GM19023 (cell line): ENCODE measurements at regions not wholly inside any gene's neighbourhood (a gene's known extent, or its start where the extent isn't known, plus 50 kb on each side); places are given as distances from the start of the nearest gene placed in this dataset.
"Not testable (repeated sequence)": the region's sequence is repeated elsewhere in the genome, so short reads cannot be mapped to it uniquely, and the experiment has no call there.

Experiments
- ATAC-seq: cut with Tn5 transposase; IDR thresholded peaks from one replicate; pipeline ENCODE4 v1.9.1; 2021; ENCODE audit warnings: mild to moderate bottlenecking, moderate library complexity; ENCODE audit not compliant: unreplicated experiment

DNA sequence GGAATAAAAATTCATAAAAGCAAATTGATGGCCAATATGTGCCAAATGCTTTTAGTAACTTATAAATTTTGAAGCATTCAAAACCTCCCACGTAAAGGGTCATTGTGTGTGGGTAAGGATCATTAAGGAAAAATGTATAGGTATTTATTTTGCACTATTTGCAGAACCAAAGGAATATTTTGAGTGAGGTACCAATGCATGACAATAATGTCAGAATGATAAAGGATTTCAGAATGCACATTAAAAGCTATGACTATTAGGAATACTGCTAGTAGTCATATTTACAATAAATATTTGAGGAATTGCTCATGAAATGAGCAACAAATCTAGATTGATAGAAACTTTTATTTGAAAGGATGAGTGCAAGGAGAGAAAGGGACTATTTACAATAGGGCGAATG lies 932.8 kb downstream of the SLC6A15 start:
- no peak for ATAC-seq

DNA sequence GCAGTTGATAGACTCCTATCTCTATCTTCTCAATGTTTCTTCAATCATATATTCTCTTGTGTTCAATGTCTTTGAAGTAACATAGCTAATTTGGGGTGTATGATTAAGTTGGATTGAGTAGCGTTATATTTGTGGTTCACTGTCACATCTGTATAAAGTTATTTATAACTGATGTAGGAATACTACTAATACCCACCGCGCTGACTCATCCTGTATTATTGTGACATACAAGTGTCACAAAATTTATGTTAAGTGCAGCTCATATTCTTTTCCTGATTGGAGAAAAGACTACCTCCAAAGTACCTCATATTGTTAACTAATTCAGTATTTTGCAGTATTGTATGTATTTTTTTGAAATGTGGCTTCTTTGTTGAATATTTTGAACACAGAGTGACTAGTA lies 940.8 kb downstream of the SLC6A15 start:
- ATAC-seq, result no peak

DNA sequence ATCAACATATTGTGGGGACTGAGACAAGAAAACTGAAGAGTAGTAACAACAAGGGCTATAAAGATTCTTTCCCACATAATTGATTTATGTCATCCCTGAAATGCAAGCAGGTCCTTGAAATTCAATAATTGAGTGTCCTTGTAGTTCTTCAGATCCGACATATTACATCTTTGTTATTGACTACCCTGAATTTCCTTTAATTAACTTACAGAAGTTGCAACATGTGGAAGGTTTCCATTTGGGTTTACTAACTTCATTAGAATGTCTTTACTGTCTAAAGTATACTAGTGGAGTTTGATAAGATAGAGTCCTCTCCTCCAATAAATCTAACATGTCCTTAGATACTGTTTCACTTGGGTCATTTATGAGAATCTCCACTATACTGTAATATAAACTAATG lies 951.8 kb downstream of the SLC6A15 start:
- ATAC-seq, result no peak

DNA sequence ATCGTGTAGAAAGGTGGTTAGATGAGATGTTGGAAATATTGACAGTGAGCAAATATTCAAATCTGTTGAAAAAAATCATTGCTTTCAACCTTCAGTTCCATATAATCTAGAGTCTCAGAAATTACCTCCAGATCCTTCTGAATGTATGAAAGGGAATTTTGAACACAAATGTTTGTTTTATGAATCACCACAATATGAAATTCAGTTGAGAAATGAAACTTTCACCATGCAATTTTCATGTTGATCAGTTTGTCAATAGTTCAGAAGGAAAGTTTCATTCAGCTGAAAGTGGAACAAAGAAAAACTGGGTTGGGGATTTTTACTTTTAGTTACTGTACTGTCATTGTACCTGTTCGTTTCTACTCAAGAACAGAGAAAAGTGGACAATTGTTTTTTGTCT lies 953.6 kb downstream of the SLC6A15 start:
- no peak for ATAC-seq

DNA sequence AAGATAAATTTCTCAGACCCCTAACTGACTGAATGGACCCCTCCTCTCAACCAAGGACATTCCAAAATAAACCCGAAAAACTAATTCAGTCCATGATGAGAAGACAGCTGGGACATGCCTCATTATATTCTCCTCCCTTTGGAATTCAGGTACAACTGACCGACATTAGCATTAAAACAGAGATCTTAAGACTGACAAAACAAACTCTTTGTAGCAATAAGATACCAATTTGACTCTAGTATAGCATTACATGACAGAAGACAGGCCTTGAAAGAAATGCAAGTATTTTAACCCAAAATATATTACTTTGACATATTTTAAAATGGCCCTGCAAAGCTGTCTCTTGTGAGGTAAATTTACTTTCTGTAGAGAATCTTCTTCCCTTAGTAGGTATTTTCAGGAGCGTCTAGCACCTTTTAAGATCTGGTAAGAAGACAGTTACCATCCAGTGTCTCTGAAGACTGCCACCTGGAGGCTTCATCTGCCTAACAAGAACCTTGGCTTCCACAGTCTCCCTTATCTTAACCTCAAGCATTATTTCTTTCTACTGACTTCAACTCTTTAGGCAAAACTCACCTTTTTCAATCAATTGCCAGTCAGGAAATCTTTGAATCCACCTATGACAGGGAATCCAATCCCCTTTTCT lies 957.5 kb downstream of the SLC6A15 start:
- no peak for ATAC-seq

DNA sequence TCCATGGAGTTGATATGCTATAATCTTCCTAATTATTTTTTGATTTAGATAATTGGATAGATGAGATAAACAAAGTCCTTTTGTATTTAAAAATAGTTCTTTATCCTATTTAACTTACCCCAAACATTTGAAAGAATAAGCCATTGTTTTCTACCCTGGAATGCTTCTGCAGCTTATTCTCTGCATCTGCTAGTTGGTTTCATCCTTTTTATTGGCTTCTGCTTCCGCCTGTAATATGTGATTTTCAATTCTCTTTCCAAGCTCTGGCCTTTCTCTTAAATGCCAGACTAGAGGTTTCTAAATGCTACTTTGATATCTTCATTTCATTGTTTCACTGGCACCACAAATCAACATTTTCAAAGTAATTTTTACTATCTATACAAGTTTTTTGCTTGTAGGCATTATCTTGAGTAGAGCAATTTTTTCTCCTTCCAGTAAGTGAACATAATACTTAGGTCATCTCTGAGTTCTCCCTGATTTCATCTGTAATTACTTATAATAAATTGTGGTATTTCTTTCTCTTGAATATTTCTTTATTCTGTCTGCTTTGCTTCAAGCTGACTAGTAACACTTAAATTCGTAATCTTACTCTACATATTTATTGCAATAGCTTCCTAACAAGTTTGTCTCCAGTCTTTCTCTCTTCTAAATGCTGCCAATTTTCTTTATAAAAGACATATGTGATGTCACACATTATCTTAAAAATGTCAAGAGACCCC lies 958.4 kb downstream of the SLC6A15 start:
- ATAC-seq, result no peak

DNA sequence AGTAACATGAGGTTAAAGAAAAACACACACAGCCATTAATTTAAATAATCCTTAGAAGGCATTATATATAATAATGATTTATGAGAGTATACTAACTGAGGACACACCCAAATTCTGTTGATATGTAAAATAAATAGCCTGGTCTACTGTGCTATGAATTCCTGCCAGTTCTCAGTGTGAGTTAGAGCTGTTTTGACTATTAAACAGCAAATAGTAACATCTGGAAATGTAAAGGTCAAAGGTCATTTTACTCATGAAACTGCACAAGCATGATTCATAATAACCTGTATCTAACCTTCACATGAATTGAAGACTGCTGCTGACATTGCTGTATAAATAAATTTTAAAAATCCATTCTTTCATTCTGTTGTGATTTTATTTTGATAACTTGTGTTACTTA lies 966.7 kb downstream of the SLC6A15 start:
- ATAC-seq, result no peak

DNA sequence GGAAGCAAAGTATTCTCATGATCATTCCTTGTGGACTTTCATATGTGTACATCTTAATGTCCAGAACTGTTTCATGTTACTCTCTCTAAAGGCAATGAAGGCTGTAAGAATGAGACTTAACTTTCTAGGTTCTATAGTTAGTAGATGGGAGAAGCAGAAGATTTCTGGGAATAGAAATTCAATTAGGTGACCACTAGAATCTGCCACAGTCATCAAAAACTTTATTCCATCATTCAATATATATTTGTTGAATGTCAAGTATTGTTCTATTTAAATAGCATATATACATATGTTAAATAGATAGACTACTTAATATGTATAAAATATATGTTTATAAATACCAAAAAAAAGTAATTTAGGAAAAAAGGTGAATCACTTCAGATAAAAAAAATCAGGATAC lies 972.9 kb downstream of the SLC6A15 start:
- no peak for ATAC-seq

DNA sequence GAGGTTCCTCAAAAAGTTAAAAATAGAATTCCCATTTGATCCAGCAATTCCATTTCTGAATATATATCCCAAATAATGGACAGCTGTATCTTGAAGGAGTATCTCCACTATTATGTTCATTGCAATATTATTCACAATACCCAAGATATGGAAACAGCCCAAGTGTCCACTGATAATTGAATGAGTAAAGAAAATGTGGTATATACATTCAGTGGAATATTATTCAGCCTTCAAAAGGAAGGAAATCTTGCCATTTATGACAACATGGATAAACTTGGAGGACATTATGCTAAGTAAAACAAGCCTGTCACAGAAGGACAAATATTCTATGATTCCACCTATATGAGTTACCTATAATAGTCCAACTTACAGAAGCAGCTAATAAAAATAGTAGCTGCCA lies 979.0 kb downstream of the SLC6A15 start:
- no peak for ATAC-seq

DNA sequence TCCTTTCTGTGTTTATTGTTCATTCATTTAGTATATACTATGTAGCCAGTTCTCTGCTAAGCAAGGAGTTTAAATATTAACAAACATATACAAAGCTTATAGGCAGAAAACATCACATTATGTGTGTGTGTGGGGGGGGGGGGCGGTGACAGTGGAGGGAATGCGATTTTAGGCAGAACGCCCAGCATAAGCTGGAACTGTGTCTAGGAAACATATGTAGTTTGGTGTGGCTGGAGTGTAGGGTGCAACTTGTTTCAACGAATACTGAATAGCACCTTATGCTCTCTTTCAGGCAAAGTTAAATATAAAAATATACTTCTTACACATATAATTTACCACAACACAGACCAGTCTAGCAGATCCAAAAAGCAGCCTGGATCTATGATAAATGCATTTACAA lies 980.6 kb downstream of the SLC6A15 start:
- ATAC-seq, result no peak

DNA sequence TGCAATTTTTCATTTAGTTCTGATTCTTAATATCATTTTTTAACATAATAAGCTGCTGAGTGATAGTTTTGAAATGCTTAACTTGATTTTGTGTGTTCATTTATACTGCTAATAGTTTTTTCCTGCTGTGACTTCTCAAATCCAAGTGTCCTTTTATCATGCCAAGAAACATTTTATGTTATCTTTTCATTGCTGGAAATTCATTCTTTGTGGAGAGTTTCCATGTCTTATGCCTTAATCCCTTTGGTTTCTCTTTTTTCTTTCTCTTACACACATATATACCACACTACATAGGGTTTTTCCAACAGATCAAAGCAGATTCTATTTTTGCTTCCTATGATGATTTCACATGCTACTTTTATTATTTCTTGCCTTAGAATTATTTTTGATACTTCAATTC lies 981.1 kb downstream of the SLC6A15 start:
- no peak for ATAC-seq

DNA sequence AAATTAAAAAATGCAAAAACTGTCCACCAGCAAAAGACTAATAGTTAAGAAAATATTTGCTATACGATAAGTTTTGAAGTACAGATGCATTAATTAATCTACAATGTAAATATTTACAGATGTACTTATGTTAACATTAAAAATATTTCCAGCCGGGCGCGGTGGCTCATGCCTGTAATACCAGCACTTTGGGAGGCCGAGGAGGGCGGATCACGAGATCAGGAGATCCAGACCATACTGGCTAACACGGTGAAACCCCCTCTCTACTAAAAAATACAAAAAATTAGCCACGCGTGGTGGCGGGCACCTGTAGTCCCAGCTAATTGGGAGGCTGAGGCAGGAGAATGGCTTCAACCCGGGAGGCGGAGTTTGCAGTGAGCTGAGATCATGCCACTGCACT lies 982.8 kb downstream of the SLC6A15 start:
- not testable (repeated sequence) for ATAC-seq

DNA sequence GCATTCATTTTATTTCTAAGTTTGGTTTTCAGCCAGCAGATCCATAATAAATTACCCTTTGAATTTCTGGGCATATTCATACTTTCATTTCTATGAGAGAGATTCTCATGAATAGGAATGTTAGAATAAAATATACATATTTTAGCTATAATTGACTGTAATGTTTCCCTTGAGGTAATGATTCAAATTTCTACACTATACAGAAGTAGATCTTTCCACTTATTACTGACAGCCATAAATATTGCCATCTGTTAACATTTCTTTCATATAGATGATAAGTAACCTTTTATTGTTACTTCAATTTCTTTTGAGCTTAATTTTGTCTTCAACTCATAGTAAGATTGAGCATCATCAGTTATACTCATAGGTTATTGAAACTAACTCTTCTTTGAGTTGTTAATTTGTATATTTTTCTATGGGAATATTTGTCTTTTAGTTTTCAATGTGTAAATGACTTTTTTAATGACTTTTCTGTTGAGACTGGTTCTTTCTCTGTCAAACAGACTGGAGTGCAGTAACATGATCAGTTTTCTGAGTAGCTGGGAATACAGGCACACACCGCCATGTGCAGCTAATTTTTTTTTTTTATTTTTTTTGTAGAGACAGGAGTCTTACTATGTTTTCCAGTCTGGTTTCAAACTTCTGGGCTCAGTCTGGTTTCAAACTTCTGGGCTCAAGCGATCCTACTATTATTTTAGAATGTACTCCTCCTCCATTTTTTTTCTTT lies 991.6 kb downstream of the SLC6A15 start:
- no peak for ATAC-seq

DNA sequence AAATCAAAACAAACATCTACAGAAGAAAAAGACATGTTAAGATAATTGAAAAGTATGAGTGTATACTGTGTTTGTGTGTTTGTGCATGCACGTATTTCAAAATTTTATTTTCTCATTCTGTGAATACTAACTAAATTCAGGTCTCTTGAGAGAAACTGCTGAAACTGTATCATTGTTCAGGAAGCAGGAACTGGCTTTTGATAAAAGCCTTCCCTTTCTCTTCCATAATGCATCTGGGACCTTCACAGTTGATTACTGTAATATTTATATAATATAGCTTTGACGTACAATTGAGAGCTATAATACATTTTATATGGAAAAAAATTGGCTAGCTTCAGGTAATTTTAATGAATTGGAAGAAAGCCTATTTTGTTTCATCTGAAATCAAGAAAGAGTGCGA lies 993.5 kb downstream of the SLC6A15 start:
- ATAC-seq, result no peak

DNA sequence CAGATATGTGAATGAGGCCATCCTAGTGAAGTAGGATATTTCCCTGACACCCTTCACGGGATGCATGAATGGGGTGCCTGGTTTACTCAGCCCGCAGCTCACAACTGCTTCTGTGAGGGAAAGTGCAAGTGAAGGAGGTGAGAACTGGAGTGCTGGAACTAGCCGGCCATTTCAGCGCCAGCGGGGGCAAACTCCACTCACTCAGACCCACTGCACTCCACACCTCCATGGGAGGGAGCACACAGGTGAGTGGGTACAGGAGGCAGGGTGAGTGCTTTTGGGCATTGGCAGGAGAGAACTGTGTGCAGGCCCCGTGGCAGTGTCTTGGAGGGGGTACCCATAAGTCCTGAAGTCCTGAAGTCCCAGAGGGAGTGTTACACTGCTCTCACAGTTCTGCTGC lies 1008.4 kb downstream of the SLC6A15 start:
- no peak for ATAC-seq

DNA sequence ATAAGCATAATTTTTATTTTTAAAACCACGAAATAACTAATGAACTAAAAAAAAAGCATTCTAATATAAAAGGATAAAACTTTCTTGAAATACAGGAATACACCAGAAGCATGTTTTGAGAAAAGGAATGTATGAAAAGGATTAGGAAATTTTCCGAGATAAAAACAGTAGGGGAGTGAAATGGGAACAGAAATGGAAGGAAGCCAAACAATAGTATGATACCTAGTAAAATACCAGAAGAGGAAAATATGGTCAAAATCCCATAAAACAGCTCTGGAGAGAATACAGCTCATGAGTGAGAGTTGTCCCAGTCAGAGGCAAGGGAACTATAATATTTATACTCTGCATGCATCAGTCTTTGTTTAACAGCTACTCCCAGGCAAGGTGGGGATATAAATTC lies 1016.2 kb downstream of the SLC6A15 start:
- ATAC-seq, result no peak

DNA sequence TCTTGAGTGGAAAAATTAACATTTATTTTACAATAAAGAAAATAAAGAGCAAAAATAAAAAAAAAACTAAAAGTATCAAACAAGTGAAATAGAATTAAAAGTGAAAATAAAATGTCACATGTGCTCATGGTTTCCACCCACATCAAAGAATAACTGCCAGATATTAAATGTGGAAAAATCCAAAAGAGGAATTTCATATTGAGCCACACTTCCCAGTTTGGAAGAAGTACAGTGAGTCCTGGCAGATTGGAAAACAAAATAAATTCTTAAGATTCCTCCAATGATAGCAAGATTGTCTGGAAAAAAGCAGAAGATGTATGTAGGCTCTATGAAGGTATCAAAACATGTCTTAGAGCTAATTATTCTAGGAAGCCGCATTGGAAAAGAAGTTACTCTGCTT lies 1019.5 kb downstream of the SLC6A15 start:
- ATAC-seq, result no peak

DNA sequence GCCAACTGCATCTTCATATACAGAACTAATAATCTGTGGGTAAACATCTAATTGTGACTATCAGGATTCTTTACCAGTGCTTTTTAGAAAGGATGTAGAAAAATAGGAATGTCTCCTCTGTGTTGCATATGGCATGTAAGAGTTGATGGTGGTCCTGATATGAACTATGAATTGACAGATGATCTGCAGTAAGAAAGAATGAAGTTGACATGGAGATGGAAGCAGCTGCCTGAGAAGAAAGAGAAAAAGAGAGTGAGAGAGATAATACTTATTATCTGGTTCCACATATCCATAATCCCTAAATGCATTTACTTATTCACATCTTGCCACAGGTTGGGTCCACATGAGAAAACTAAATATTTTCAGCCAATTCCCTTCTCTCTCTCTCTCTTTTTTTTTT lies 1022.9 kb downstream of the SLC6A15 start:
- ATAC-seq, result no peak

DNA sequence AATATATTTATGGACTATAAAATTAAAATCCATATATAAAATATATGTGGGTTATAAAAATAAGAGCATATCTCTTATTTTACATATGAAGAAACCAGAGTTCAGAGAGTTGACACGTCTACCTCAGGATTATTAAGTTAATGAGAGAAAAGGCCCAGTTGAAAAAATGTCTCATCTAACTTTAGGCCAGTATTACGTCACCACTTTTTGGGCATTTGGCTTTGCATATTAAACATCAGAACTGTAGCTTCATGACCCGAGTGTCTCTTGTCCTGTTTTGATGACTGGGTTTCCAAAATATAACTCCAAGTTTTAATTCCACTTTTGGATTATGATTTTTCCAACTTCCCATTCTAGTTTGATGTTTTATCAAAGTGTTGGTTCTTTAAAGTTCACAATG lies 1026.1 kb downstream of the SLC6A15 start:
- ATAC-seq, result no peak

DNA sequence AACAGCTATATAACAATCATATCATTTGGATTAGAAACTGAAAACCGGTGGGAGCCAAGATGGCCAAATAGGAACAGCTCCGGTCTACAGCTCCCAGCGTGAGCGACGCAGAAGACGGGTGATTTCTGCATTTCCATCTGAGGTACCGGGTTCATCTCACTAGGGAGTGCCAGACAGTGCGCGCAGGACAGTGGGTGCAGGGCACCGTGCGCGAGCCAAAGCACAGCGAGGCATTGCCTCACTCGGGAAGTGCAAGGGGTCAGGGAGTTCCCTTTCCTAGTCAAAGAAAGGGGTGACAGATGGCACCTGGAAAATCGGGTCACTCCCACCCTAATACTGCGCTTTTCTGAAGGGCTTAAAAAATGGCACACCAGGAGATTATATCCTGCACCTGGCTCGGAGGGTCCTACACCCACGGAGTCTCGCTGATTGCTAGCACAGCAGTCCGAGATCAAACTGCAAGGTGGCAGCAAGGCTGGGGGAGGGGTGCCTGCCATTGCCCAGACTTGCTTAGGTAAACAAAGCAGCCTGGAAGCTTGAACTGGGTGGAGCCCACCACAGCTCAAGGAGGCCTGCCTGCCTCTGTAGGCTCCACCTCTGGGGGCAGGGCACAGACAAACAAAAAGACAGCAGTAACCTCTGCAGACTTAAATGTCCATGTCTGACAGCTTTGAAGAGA lies 1041.5 kb downstream of the SLC6A15 start:
- not testable (repeated sequence) for ATAC-seq

DNA sequence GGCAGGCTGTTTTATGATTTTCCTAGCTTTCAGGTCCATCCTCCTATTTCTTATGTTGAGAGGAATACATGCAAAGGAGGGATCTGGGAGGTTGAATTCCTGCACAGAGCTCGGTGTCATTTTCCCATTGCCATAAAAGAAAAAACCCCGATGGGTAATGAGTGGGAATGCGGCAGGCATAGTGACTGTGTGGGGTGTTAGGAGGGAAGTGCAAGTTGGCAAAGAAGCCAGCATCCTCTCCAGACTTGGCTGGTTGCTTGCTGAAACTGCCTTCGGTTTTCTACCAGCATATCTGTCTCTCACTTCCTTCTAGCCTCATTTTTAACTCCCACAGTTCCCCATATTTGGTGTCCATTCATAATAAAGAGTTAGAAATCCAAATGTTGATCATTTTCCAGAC lies 1046.1 kb downstream of the SLC6A15 start:
- ATAC-seq, result no peak

DNA sequence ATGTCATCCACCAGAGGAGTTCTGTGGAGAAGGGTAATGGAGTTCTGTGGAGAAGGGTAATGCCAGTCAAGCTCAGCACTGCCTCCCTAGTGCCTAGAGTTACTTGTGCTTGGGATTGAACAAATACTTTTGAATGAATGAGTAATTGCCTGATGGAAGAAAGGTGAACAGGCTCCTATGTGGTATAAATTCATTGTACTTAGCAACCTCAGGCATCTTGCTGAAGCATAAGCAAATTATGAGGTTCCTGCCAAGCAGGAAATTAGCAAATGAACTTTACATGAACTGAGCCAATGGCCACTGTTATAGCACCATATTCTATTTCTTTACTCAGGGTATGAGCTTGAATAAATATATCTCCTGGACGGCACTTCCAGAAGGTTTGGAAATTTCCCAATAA lies 1047.2 kb downstream of the SLC6A15 start:
- ATAC-seq, result no peak
